NB4 (cell line): ENCODE measurements at regions not wholly inside any gene's neighbourhood (a gene's known extent, or its start where the extent isn't known, plus 50 kb on each side); places are given as distances from the start of the nearest gene placed in this dataset.

Experiments used
- DNase-seq: peaks from one replicate; pipeline ENCODE4 v3.0.0; 2010; ENCODE audit warnings: low read depth
- H3K4me3 ChIP-seq: one replicate; pipeline ENCODE4 v1.5.1; 2011; ENCODE audit warnings: mild to moderate bottlenecking, low read depth, low read length, moderate library complexity
- CTCF ChIP-seq: IDR thresholded peaks from one replicate; pipeline ENCODE4 v1.5.1; 2012; ENCODE audit warnings: low read depth, low read length
- MAX ChIP-seq: IDR thresholded peaks from 2 replicates; pipeline ENCODE4 v1.6.1; 2011; ENCODE audit warnings: low read depth, low read length
- MYC ChIP-seq: IDR thresholded peaks from 2 replicates; pipeline ENCODE4 v1.6.1; 2011; ENCODE audit warnings: low read depth, low read length
- POLR2A ChIP-seq: IDR thresholded peaks from 2 replicates; pipeline ENCODE4 v1.6.1; 2011; ENCODE audit warnings: mild to moderate bottlenecking; ENCODE audit not compliant: insufficient read length; ENCODE audit errors: extremely low read depth

- DNase-seq: peak; percentile 10
- TF ChIP-seq POLR2A: no peak
- no peak for TF ChIP-seq CTCF
- no peak for TF ChIP-seq MAX
- no peak for TF ChIP-seq MYC
- H3K4me3 ChIP-seq: no peak overlapping the region
Observed at GRCh38 chr6:98241630-98242029, 592.7 kb upstream of the POU3F2 start.

GRCh38 chr6:98254624-98255023 is 579.8 kb upstream of the POU3F2 start:
- no peak for TF ChIP-seq MYC
- TF ChIP-seq POLR2A: no peak
- TF ChIP-seq MAX: no peak
- TF ChIP-seq CTCF: no peak
- H3K4me3 ChIP-seq: no peak overlapping the region
- no peak for DNase-seq

- DNase-seq: no peak
- no peak overlapping the region for H3K4me3 ChIP-seq
- TF ChIP-seq MYC: no peak
- TF ChIP-seq MAX: no peak
- TF ChIP-seq POLR2A: no peak
- TF ChIP-seq CTCF: no peak
Observed at GRCh38 chr6:98260382-98260781, 574.0 kb upstream of the POU3F2 start.

- no peak for DNase-seq
- H3K4me3 ChIP-seq: no peak overlapping the region
- no peak for TF ChIP-seq MYC
Observed at GRCh38 chr6:98272060-98272459, 562.3 kb upstream of the POU3F2 start.

GRCh38 chr6:98274691-98275090 is 559.7 kb upstream of the POU3F2 start:
- no peak for DNase-seq
- TF ChIP-seq CTCF (no peak), POLR2A (no peak), MAX (no peak), MYC (no peak)
- H3K4me3 ChIP-seq: no peak overlapping the region

- no peak for TF ChIP-seq MAX
- TF ChIP-seq CTCF: no peak
- no peak for TF ChIP-seq MYC
- TF ChIP-seq POLR2A: no peak
- DNase-seq: no peak
- no peak overlapping the region for H3K4me3 ChIP-seq
Observed at GRCh38 chr6:98280492-98280891, 553.9 kb upstream of the POU3F2 start.
